H9 (cell line): ENCODE measurements at regions not wholly inside any gene's neighbourhood (a gene's known extent, or its start where the extent isn't known, plus 50 kb on each side); places are given as distances from the start of the nearest gene placed in this dataset.
"Not testable (repeated sequence)": the region's sequence is repeated elsewhere in the genome, so short reads cannot be mapped to it uniquely, and the experiment has no call there.

Source experiments
- DNase-seq: peaks from one replicate; pipeline ENCODE4 v3.0.0-alpha.2; 2017
- H2AFZ ChIP-seq: one replicate; pipeline ENCODE4 v1.6.1; 2013; ENCODE audit warnings: mild to moderate bottlenecking, low read length, control low read depth, moderate library complexity
- H2AK5ac ChIP-seq: 2 replicates; pipeline ENCODE4 v1.6.1; 2013; ENCODE audit warnings: low read length, control low read depth, mixed read lengths; ENCODE audit not compliant: insufficient read length
- H2BK120ac ChIP-seq: one replicate; pipeline ENCODE4 v1.6.1; 2013; ENCODE audit warnings: low read depth, mild to moderate bottlenecking, low read length, control low read depth, inconsistent platforms; ENCODE audit not compliant: poor library complexity, severe bottlenecking
- H2BK12ac ChIP-seq: 2 replicates; pipeline ENCODE4 v1.6.1; 2013; ENCODE audit warnings: low read length, control low read depth, mixed read lengths, low read depth; ENCODE audit not compliant: insufficient read length
- H2BK15ac ChIP-seq: 2 replicates; pipeline ENCODE4 v1.6.1; 2013; ENCODE audit warnings: low read depth, low read length, control low read depth
- H2BK20ac ChIP-seq: one replicate; pipeline ENCODE4 v1.6.1; 2013; ENCODE audit warnings: low read depth, mild to moderate bottlenecking, low read length, control low read depth, inconsistent platforms; ENCODE audit not compliant: poor library complexity, severe bottlenecking
- H2BK5ac ChIP-seq: 2 replicates; pipeline ENCODE4 v1.6.1; 2013; ENCODE audit warnings: low read length, control low read depth, mixed read lengths; ENCODE audit not compliant: insufficient read length
- H3K14ac ChIP-seq: 2 replicates; pipeline ENCODE4 v1.6.1; 2013; ENCODE audit warnings: low read length, control low read depth; ENCODE audit not compliant: insufficient read depth
- H3K18ac ChIP-seq: 2 replicates; pipeline ENCODE4 v1.6.1; 2013; ENCODE audit warnings: low read depth, mild to moderate bottlenecking, mixed read lengths, low read length, control low read depth; ENCODE audit not compliant: insufficient read length
- H3K23ac ChIP-seq: 2 replicates; pipeline ENCODE4 v1.6.1; 2013; ENCODE audit warnings: low read length, control low read depth, mixed read lengths, low read depth; ENCODE audit not compliant: insufficient read length
- H3K23me2 ChIP-seq: 2 replicates; pipeline ENCODE4 v1.6.1; 2013; ENCODE audit warnings: low read depth, mild to moderate bottlenecking, mixed read lengths, low read length, control low read depth; ENCODE audit not compliant: insufficient read length, poor library complexity, severe bottlenecking
- H3K27ac ChIP-seq: 2 replicates; pipeline ENCODE4 v1.5.1; 2013; ENCODE audit warnings: low read length, control low read depth, mixed read lengths, low read depth; ENCODE audit not compliant: insufficient read length
- H3K27me3 ChIP-seq: 2 replicates; pipeline ENCODE4 v1.6.1; 2013; ENCODE audit warnings: low read length, control low read depth, inconsistent platforms; ENCODE audit not compliant: insufficient read depth
- H3K4ac ChIP-seq: 2 replicates; pipeline ENCODE4 v1.6.1; 2013; ENCODE audit warnings: low read depth, mild to moderate bottlenecking, control low read depth, inconsistent platforms, low read length, moderate library complexity
- H3K4me1 ChIP-seq: 2 replicates; pipeline ENCODE4 v1.6.1; 2013; ENCODE audit warnings: low read length, control low read depth, inconsistent platforms; ENCODE audit not compliant: insufficient read depth
- H3K4me2 ChIP-seq: 2 replicates; pipeline ENCODE4 v1.6.1; 2013; ENCODE audit warnings: low read length, control low read depth, mixed read lengths; ENCODE audit not compliant: insufficient read length, insufficient read depth
- H3K56ac ChIP-seq: 2 replicates; pipeline ENCODE4 v1.6.1; 2013; ENCODE audit warnings: low read depth, mild to moderate bottlenecking, mixed read lengths, low read length, control low read depth; ENCODE audit not compliant: insufficient read length
- H3K79me1 ChIP-seq: 2 replicates; pipeline ENCODE4 v1.6.1; 2013; ENCODE audit warnings: low read depth, mild to moderate bottlenecking, moderate library complexity, low read length, control low read depth, inconsistent platforms; ENCODE audit not compliant: insufficient read depth, poor library complexity, severe bottlenecking
- H3K79me2 ChIP-seq: 2 replicates; pipeline ENCODE4 v1.6.1; 2013; ENCODE audit warnings: low read length, control low read depth, inconsistent platforms; ENCODE audit not compliant: insufficient read depth
- H3K9ac ChIP-seq: 2 replicates; pipeline ENCODE4 v1.6.1; 2013; ENCODE audit warnings: low read length, control low read depth, mixed read lengths; ENCODE audit not compliant: insufficient read length; ENCODE audit errors: extremely low read depth
- H3K9me3 ChIP-seq: one replicate; pipeline ENCODE4 v1.6.1; 2013; ENCODE audit warnings: low read depth, low read length, inconsistent platforms; ENCODE audit not compliant: control insufficient read depth
- H3T11ph ChIP-seq: one replicate; pipeline ENCODE4 v1.6.1; 2013; ENCODE audit warnings: mild to moderate bottlenecking, low read length, control low read depth, inconsistent platforms
- H4K20me1 ChIP-seq: one replicate; pipeline ENCODE4 v1.6.1; 2013; ENCODE audit not compliant: control insufficient read depth, insufficient read length, insufficient read depth
- H4K5ac ChIP-seq: 2 replicates; pipeline ENCODE4 v1.6.1; 2013; ENCODE audit warnings: low read depth, mild to moderate bottlenecking, mixed read lengths, low read length, control low read depth; ENCODE audit not compliant: insufficient read length
- H4K8ac ChIP-seq: replicated peaks from 2 replicates; pipeline ENCODE4 v1.6.1; 2013; ENCODE audit warnings: low read length, control low read depth, mixed read lengths, low read depth; ENCODE audit not compliant: insufficient read length
- H4K91ac ChIP-seq: 2 replicates; pipeline ENCODE4 v1.6.1; 2013; ENCODE audit warnings: low read depth, mild to moderate bottlenecking, moderate library complexity, mixed read lengths, low read length, control low read depth; ENCODE audit not compliant: insufficient read length
- H3K27ac Mint-ChIP-seq, 3 experiments: 2 replicates in 2 of 3; 3 replicates in 1 of 3; pipeline ENCODE4 v1.8.0; 2020 to 2021; ENCODE audit warnings: mixed read lengths in 3 of 3, mild to moderate bottlenecking in 1 of 3, moderate library complexity in 1 of 3
- H3K27me3 Mint-ChIP-seq: 2 replicates; pipeline ENCODE4 v1.8.0; 2021; ENCODE audit warnings: low read depth, mild to moderate bottlenecking, moderate library complexity, mixed read lengths
- H3K36me3 Mint-ChIP-seq, 3 experiments: 2 replicates in 2 of 3; 3 replicates in 1 of 3; pipeline ENCODE4 v1.8.0; 2020 to 2021; ENCODE audit warnings: low read depth in 3 of 3, mixed read lengths in 3 of 3; ENCODE audit not compliant: insufficient read depth in 1 of 3
- H3K4me1 Mint-ChIP-seq, 2 experiments: 2 replicates each; pipeline ENCODE4 v1.8.0; 2020; ENCODE audit warnings: mixed read lengths in 2 of 2
- H3K4me3 Mint-ChIP-seq, 2 experiments: 2 replicates in 1 of 2; 3 replicates in 1 of 2; pipeline ENCODE4 v1.8.0; 2020 to 2021; ENCODE audit warnings: mild to moderate bottlenecking in 2 of 2, mixed read lengths in 2 of 2, moderate library complexity in 1 of 2
- H3K9me3 Mint-ChIP-seq, 2 experiments: 2 replicates in 1 of 2; 3 replicates in 1 of 2; pipeline ENCODE4 v1.8.0; 2020; ENCODE audit warnings: mild to moderate bottlenecking in 2 of 2, mixed read lengths in 2 of 2, moderate library complexity in 1 of 2
- CTCF ChIP-seq: fragments of 200-600 bp; sonication (generic); conservative IDR thresholded peaks from 3 replicates; pipeline ENCODE4 v1.8.0; 2021; ENCODE audit warnings: antibody characterized with exemption, mild to moderate bottlenecking
- WGBS: extraction: QIAGEN DNeasy Blood & Tissue Kit; methylation state at CpG from one replicate; pipeline ENCODE4 v1.1.7; 2013; ENCODE audit warnings: missing lambda C conversion rate, low lambda C conversion rate, mixed read lengths; ENCODE audit not compliant: insufficient read length; ENCODE audit errors: extremely low coverage; 5-methylcytosine and 5-hydroxymethylcytosine counted together

GRCh38 chr16:75821117-75821516 is 94.8 kb upstream of the CPHXL start:
- Histone ChIP-seq H3K79me1 (no peaks in the 10 kb centered on the region), H2BK120ac (no peak overlapping the region), H4K91ac (no peak overlapping the region), H3K56ac (no peak overlapping the region), H2BK20ac (no peak overlapping the region), H2BK12ac (no peak overlapping the region), H3K27me3 (no peaks in the 10 kb centered on the region; the same call in 1 of the 2 replicates), H4K20me1 (no peaks in the 10 kb centered on the region), H3K9ac (no peak overlapping the region), H2AK5ac (no peak overlapping the region), H4K8ac (no peak overlapping the region), H3K4me1 (no peaks in the 10 kb centered on the region; the same call in 1 of the 2 replicates), H4K5ac (no peak overlapping the region), H3K27ac (no peak overlapping the region), H3K14ac (no peak overlapping the region), H3K4me2 (no peak overlapping the region), H3T11ph (no peak overlapping the region), H2BK15ac (no peak overlapping the region), H2AFZ (no peak overlapping the region), H3K23ac (no peak overlapping the region), H2BK5ac (no peak overlapping the region), H3K18ac (no peak overlapping the region), H3K23me2 (no peaks in the 10 kb centered on the region), H3K79me2 (no peaks in the 10 kb centered on the region), H3K9me3 (no peaks in the 10 kb centered on the region), H3K4ac (no peak overlapping the region)
- Mint-ChIP-seq H3K4me3 (no peak overlapping the region), H3K9me3 (peaks cover 3 to 4% of the 10 kb centered on the region in 2 experiments; a peak in 4 of 5 replicates), H3K27ac (no peak overlapping the region; a peak in 1 of 7 replicates), H3K27me3 (peaks cover 29% of the 10 kb centered on the region), H3K36me3 (peaks cover 0 to 2% (median 1%) of the 10 kb centered on the region in 3 experiments; a peak in 2 of 7 replicates), H3K4me1 (0 out of 4 replicates have a peak, but pooled peaks cover 0 to 4% of the 10 kb centered on the region in 2 experiments)
- no peak for TF ChIP-seq CTCF
- DNase-seq: no peak
- WGBS: no CpG with 5 or more reads among the region's 3 CpGs

GRCh38 chr16:75825750-75826149 is 99.5 kb upstream of the CPHXL start:
- not testable (repeated sequence) for H3K27ac ChIP-seq, H2AK5ac ChIP-seq, H3K27ac Mint-ChIP-seq, H3K4ac ChIP-seq, DNase-seq, H3K4me1 Mint-ChIP-seq, H4K8ac ChIP-seq, H3K79me2 ChIP-seq, H2BK12ac ChIP-seq, H2AFZ ChIP-seq, H3K9ac ChIP-seq, H2BK15ac ChIP-seq, H3K4me3 Mint-ChIP-seq, H2BK120ac ChIP-seq, H3K23ac ChIP-seq, H2BK20ac ChIP-seq, H3T11ph ChIP-seq, H3K27me3 ChIP-seq, H4K91ac ChIP-seq, H3K56ac ChIP-seq, H3K18ac ChIP-seq, H3K23me2 ChIP-seq, H3K4me1 ChIP-seq, H3K79me1 ChIP-seq, H4K20me1 ChIP-seq, H2BK5ac ChIP-seq, H4K5ac ChIP-seq, H3K14ac ChIP-seq, H3K9me3 ChIP-seq, H3K4me2 ChIP-seq
- WGBS: no CpG with 5 or more reads among the region's 6 CpGs
- H3K36me3 Mint-ChIP-seq: peaks cover 7 to 21% (median 15%) of the 10 kb centered on the region in 3 experiments; a peak in 5 of 7 replicates
- peaks cover 24 to 34% of the 10 kb centered on the region in 2 experiments for H3K9me3 Mint-ChIP-seq
- peaks cover 37% of the 10 kb centered on the region for H3K27me3 Mint-ChIP-seq
